NCI-H510A treated with DMSO at 0.1 percent for 48 hours (cell line): ENCODE measurements at regions not wholly inside any gene's neighbourhood (a gene's known extent, or its start where the extent isn't known, plus 50 kb on each side); places are given as distances from the start of the nearest gene placed in this dataset.
A peak's percentile ranks its signal among the peaks of the same experiment; 100 is the strongest.
"Not testable (repeated sequence)": the region's sequence is repeated elsewhere in the genome, so short reads cannot be mapped to it uniquely, and the experiment has no call there.

ENCODE experiments used
- DNase-seq: peaks from one replicate; lab custom pipeline; 2025; lab: John Stamatoyannopoulos, UW

DNA sequence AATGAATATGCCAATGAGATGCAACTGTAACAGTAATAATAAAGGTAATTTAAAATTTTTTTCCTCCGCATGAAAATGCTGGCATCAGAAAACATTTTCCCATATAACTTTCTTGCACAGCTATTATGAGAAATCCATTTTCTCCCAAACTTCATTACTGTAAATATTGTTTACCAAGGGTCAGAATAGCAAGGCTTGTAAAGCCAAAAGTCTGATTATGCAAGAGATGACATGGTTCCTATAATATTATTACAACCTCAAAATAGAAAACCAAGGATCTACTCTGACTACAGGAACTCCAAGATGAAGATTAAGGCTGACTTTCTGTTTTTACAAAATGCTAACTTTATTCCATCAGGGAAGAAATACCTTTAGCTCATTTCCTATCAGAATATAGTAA lies 162.7 kb upstream of the CDK1 start:
- no peak for DNase-seq

GRCh38 chr10:60614363-60614762 lies 163.9 kb upstream of the CDK1 start:
- no peak for DNase-seq

DNA sequence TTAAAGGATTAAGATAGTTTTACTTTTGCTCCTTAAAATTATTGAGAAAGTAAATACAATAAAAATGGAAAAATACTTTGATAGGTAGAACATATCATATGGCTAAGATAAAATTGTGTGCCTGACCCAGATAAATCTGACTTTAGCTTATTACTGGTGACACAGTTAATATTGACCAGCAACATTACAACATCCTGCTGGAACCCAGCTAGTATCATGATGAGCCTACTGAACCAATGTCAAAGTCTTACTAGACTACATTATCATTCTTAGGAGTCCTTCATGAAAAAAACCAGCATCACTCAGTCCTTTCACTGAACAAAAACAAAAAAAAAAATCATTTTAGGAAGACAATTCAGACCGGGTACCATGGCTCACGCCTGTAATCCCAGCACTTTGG lies 164.8 kb upstream of the CDK1 start:
- no peak for DNase-seq

DNA sequence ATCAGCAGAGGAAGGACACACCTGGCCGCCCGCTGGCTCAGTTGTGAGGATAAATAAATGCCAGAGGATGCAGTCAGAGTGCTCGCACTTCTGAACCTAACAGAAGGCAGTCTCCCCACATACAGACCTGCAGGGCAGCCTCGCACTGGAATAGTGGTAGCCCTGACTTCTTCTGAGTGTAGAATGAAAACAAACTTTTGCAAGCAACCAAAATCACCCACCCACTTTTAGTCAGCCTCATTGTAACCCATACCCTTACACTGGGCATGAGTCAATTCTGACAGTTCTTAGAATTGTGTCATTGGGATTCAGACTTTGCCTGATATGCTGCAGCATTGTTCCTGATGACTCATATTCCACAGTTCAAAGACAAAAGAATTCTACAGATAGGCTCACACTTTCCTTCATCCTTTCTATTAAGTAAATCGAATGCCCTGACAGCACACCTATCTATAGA lies 167.0 kb upstream of the CDK1 start:
- DNase-seq, result no peak

GRCh38 chr10:60607372-60607771 lies 170.9 kb upstream of the CDK1 start:
- no peak for DNase-seq

- DNase-seq, result no peak
These were observed 171.8 kb upstream of the CDK1 start for GRCh38 chr10:60606343-60607080.

DNA sequence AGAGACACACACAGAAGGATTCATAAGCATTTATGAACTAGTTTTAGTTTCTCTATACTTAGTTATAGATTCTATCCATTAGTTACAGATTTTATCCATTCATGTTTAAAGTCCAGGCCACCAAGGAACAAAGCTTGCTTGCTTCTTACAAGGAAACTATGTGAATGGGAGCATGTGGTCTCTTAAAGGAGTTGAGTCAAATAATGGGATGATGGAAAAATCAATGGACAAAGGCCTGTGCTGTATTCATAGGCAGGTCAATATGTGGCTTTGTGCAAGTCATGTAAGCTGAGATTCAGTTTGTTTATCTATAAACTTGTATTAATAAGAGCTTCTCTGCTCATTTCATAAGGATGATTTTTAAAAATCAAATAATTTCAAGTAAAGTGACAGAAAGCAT lies 172.8 kb upstream of the CDK1 start:
- no peak for DNase-seq

DNA sequence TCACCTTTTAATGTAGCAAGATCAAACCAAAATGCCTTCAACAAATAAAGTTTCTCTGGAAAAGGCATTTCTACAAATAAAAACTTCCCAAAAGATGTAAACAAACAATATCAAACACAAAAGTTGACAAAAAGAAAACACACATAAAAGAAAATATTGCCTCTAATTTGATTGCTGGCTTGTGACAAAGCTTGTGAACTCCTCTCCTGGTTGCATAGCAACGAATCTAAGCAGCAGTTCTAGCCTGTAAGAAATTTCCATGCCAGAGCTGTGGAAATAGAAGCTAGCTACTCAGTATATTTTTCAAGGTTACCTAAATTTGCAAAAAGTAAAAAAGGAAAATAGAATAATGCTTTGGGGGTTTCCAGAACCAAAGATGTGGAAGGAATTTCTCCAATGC lies 173.9 kb upstream of the CDK1 start:
- DNase-seq, result no peak

GRCh38 chr10:60597513-60597912 lies 180.8 kb upstream of the CDK1 start:
- no peak for DNase-seq

GRCh38 chr10:60595852-60596251 lies 182.4 kb upstream of the CDK1 start:
- no peak for DNase-seq

DNA sequence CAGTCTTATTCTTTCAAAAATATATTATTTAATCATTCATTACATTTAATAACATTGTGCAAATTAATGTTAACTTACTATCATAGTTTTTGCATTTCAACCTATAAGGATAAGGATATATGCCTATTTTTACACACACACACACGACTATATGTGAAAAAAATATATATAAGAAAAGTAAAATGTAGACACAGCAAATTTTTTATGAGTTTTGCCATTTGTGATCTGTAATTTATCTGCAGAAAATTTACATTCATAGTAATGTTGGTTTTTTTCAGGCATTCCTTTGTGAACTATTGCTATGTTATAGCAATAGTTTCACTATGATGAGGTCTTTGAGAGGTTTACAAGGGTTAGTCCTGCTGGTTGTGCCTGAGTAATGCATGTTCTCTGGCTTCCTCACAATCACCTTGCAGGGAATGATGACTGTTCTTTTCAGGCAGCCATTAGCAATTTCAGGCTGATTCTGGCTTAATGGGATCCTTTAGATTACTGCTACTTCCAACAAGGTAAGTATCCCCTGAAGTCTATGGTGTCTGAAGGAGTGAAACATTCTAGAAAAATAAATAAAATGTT lies 183.7 kb upstream of the CDK1 start:
- DNase-seq, result no peak

DNA sequence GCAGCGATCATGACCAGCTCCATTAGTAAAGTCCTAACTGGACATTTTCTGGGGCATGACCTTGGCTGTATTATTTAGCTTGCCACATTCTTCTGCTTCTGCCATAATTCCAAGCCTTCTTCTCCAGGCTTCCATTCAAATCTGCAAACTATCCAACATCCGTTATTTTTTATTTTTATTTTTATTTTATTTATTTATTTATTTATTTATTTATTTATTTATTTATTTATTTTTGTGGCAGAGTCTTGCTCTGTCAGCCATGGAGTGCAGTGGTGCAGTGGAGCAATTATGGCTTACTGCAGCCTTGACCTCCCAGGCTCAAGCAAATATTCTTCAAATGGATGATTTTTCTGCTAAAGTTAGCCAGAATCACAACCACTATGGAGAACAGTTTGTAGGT lies 187.2 kb upstream of the CDK1 start:
- DNase-seq, result no peak

DNA sequence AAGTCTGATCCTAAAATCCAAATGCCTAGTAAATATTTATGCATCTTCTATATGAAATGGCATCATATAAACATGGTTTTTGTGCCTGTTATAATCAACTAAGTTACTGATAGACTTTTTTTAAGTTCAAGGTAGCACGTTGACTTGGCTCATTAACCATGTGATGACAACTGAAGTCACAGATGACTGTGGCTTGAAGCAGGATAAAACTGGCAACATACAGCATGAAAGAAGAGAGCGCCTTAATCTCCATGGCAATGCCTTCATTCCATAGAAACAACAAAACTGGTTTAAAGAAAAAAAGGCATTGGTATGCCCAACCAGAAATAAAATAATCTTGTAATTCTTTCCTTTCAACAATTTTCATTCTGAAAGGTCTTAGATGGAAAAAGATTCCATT lies 188.9 kb upstream of the CDK1 start:
- DNase-seq, result no peak

DNA sequence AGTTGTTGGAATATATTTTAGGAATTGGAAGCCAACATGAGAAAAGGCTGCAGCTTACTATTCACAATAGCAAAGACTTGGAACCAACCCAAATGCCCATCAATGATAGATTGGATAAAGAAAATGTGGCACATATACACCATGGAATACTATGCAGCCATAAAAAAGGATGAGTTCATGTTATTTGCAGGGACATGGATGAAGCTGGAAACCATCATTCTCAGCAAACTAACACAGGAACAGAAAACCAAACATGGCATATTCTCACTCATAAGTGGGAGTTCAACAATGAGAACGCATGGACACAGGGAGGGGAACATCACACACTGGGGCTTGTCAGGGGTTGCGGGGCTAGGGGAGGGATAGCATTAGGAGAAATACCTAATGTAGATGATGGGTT lies 192.1 kb upstream of the ANK3 start:
- not testable (repeated sequence) for DNase-seq

DNA sequence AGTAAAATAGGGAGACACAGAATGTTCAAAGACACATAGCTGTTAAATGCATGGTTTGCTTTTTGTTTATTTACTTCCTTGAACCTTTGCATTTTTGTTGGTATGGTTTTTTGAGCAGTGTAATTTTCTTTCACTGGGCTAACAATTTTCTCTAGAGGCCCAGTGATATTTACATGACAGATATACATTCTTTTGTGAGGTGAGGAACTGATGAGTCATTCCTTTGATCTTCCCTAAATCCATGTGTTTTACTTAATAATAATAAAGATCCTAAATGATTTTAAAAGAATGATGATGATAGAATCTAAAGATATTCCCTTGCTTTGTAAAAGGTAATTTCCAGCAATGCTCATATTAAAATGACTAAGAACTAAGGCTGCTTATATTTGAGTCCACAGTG lies 188.5 kb upstream of the ANK3 start:
- no peak for DNase-seq

- DNase-seq, result no peak
These were observed 186.7 kb upstream of the ANK3 start for GRCh38 chr10:60576130-60577069.

DNA sequence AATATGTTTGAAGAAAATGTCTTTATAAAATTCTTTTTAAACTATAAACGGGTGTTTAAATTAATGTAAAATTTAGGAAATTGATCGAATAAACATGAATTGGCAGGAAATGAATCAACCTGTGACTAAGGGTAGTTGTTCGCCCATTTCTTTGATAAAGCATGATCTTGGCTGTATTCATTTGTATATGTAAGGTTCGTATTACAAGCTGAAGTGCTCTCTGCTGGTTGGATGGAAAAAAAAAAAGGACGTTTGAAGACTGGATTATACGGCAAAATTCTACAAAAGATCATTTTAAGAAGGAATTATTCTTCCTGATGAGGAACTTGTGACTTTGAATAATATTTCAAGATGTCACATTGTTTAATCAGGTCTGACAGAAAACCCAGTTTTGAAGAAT lies 185.4 kb upstream of the ANK3 start:
- DNase-seq, result no peak

DNA sequence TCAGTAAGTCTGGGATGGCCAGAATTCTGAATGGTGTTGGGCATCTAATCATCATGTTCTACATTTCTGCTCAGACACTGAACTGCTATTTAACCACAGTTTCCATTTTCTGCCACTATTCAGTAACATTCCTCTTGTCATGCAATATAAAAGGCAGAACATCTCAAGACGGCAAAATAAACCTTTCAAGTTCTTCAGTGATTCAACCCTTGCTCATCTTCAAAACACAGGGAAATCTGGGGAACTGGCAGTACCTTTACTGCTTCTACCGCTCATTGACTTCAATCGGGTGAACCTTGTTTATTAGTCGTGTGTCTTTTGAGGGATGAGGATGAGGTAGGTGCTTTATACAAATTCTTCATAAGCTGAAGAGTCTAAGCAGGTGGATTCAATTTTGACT lies 184.7 kb upstream of the ANK3 start:
- DNase-seq, result no peak

DNA sequence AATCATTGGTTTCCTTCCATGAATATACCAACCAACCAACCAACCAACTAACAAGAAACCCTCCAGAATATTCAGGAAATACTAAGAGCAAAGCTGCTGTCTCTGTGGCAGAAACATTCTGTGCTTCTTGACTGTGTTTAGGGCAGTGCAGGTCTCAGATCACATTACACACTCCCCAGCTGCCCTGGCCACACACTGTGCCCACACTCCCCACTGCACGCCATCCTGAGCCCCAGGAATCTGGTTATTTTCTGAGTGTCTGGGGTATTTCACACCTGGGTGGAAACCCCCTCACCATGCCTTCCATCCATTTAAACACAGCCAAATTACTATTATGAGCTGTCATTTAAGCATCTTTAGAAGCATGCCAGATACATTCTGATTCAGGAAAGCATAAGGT lies 183.7 kb upstream of the ANK3 start:
- no peak for DNase-seq

GRCh38 chr10:60572511-60573194 lies 183.0 kb upstream of the ANK3 start:
- DNase-seq, result peak; percentile 23

DNA sequence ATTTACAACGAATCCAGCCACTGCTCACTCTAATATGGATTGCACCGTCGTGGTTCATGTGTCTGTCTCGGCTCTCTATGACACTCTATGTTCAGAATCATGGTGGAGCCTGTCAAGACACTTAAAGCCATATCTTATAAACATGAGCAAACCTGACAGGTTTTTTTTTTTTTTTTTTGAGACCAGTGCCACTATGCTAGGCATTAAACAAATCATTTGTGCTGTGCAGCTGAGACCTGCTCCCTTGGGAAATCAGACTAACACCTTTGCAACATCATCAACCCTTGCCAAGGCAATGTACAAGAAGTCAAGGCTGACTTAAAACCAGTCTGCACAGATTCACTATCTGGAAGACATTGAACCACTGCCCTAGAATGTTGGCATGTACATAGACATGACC lies 181.2 kb upstream of the ANK3 start:
- DNase-seq, result no peak

GRCh38 chr10:60570272-60570865 lies 180.7 kb upstream of the ANK3 start:
- DNase-seq, result no peak
